Neural cell (in vitro differentiated cells): ENCODE measurements at regions not wholly inside any gene's neighbourhood (a gene's known extent, or its start where the extent isn't known, plus 50 kb on each side); places are given as distances from the start of the nearest gene placed in this dataset.

Experiments used
- H2AFZ ChIP-seq: fragments of 200-600, 300-800 bp; sonication (generic), shearing (Covaris generic); 2 replicates; pipeline ENCODE4 v1.6.0; 2014; ENCODE audit warnings: low read depth, mild to moderate bottlenecking, antibody characterized with exemption, low read length, moderate library complexity
- H3F3A ChIP-seq: fragments of 200-600 bp; shearing (Covaris generic); 2 replicates; pipeline ENCODE4 v1.6.1; 2016; ENCODE audit warnings: mild to moderate bottlenecking, moderate library complexity, mixed read lengths, antibody characterized with exemption, low read length; ENCODE audit not compliant: insufficient read depth, poor library complexity, severe bottlenecking
- H3K27ac ChIP-seq: fragments of 200-600, 300-800 bp; sonication (generic), shearing (Covaris generic); 2 replicates; pipeline ENCODE4 v1.5.1; 2014; ENCODE audit warnings: mild to moderate bottlenecking, low read length, moderate library complexity
- H3K27me3 ChIP-seq: fragments of 300-800, 200-600 bp; sonication (generic), shearing (Covaris generic); 2 replicates; pipeline ENCODE4 v1.6.0; 2014; ENCODE audit warnings: mild to moderate bottlenecking, low read depth, low read length, moderate library complexity; ENCODE audit not compliant: insufficient read depth
- H3K36me3 ChIP-seq: fragments of 300-800, 200-600 bp; sonication (generic), shearing (Covaris generic); 2 replicates; pipeline ENCODE4 v1.5.1; 2014; ENCODE audit warnings: mild to moderate bottlenecking, antibody characterized with exemption, low read length, moderate library complexity; ENCODE audit not compliant: insufficient read depth
- H3K4me2 ChIP-seq: fragments of 300-800, 200-600 bp; sonication (generic), shearing (Covaris generic); 2 replicates; pipeline ENCODE4 v1.6.0; 2014; ENCODE audit warnings: mild to moderate bottlenecking, low read length
- H3K4me3 ChIP-seq: fragments of 300-800, 200-600 bp; sonication (generic), shearing (Covaris generic); 2 replicates; pipeline ENCODE4 v1.5.1; 2014; ENCODE audit warnings: mild to moderate bottlenecking, low read length, moderate library complexity
- H3K79me2 ChIP-seq: fragments of 200-600 bp; shearing (Covaris generic); replicated peaks from 2 replicates; pipeline ENCODE4 v1.6.0; 2014; ENCODE audit warnings: mild to moderate bottlenecking, low read length, moderate library complexity; ENCODE audit not compliant: insufficient read depth
- H3K9ac ChIP-seq: fragments of 300-800, 200-600 bp; sonication (generic), shearing (Covaris generic); 2 replicates; pipeline ENCODE4 v1.6.1; 2016; ENCODE audit warnings: mild to moderate bottlenecking, low read length, mixed read lengths
- H3K9me2 ChIP-seq: fragments of 200-600 bp; shearing (Covaris generic); 2 replicates; pipeline ENCODE4 v1.6.1; 2016; ENCODE audit warnings: mild to moderate bottlenecking, low read length, mixed read lengths; ENCODE audit not compliant: insufficient read depth
- H3K9me3 ChIP-seq: fragments of 200-600, 300-800 bp; sonication (generic), shearing (Covaris generic); 2 replicates; pipeline ENCODE4 v1.6.1; 2016; ENCODE audit warnings: mild to moderate bottlenecking, mixed run types, low read length, moderate library complexity, mixed read lengths
- H4K20me1 ChIP-seq: fragments of 200-600 bp; shearing (Covaris generic); 2 replicates; pipeline ENCODE4 v1.6.1; 2016; ENCODE audit warnings: mild to moderate bottlenecking, mixed run types; ENCODE audit not compliant: insufficient read depth
- EZH2 ChIP-seq: fragments of 200-600, 300-800 bp; shearing (Covaris generic), sonication (generic); IDR thresholded peaks from 2 replicates; pipeline ENCODE4 v1.6.1; 2014; ENCODE audit warnings: antibody characterized with exemption, low read length, borderline replicate concordance, mild to moderate bottlenecking; ENCODE audit not compliant: insufficient read depth, poor library complexity, severe bottlenecking
- MXI1 ChIP-seq: fragments of 450-650 bp; conservative IDR thresholded peaks from 2 replicates; pipeline ENCODE4 v1.6.1; 2014; ENCODE audit warnings: antibody characterized with exemption, mild to moderate bottlenecking; ENCODE audit not compliant: poor library complexity, severe bottlenecking
- POLR2AphosphoS5 ChIP-seq: IDR thresholded peaks from 2 replicates; pipeline ENCODE4 v1.6.1; 2012
- RAD21 ChIP-seq: fragments of 450-650 bp; conservative IDR thresholded peaks from 2 replicates; pipeline ENCODE4 v1.6.1; 2014; ENCODE audit warnings: antibody characterized with exemption, mild to moderate bottlenecking, moderate library complexity
- SMC3 ChIP-seq: fragments of 450-650 bp; conservative IDR thresholded peaks from 2 replicates; pipeline ENCODE4 v1.6.1; 2014; ENCODE audit warnings: antibody characterized with exemption, mild to moderate bottlenecking, moderate library complexity; ENCODE audit not compliant: poor library complexity
- TAF1 ChIP-seq: IDR thresholded peaks from 2 replicates; pipeline ENCODE4 v1.6.1; 2012; ENCODE audit warnings: low read depth
- TF ChIP-seq, protein P1 (sequence below): fragments of 450-650 bp; IDR thresholded peaks from 2 replicates; pipeline ENCODE4 v1.5.1; 2014; ENCODE audit warnings: antibody characterized with exemption, mild to moderate bottlenecking, moderate library complexity; ENCODE audit not compliant: poor library complexity, severe bottlenecking
- TF ChIP-seq, protein P2 (sequence below): IDR thresholded peaks from 2 replicates; pipeline ENCODE4 v1.6.1; 2012; ENCODE audit warnings: borderline replicate concordance

DNA sequence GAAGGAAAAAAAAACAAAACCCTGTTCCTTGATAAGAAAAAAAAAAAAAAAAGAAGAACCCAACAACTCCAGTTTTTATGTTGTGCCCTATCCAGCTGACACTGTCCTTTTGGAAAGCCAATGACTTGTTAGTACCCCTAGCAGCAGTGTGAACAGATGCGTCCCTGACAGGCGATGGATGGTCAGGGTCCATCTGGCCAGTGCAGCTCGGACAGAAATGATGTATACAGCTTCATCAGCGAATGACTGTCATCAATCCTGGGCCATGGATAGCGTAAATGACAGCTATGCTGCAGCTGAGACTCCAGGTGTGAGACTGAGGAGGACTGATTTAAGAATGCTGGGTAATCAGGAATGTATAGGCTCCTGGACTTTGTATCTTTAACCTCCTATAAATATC, 318.8 kb upstream of the FIGN start:
- no peaks in the 10 kb centered on the region for H3F3A ChIP-seq
- no peak overlapping the region for H2AFZ ChIP-seq
- no peaks in the 10 kb centered on the region for H3K9me2 ChIP-seq
- H3K9me3 ChIP-seq: no peaks in the 10 kb centered on the region
- no peak overlapping the region for H3K27ac ChIP-seq
- H4K20me1 ChIP-seq: no peaks in the 10 kb centered on the region
- TF ChIP-seq MXI1 (no peak), RAD21 (no peak), SMC3 (no peak), EZH2 (no peak), TAF1 (no peak), POLR2AphosphoS5 (no peak)
- TF ChIP-seq, protein P1, sequence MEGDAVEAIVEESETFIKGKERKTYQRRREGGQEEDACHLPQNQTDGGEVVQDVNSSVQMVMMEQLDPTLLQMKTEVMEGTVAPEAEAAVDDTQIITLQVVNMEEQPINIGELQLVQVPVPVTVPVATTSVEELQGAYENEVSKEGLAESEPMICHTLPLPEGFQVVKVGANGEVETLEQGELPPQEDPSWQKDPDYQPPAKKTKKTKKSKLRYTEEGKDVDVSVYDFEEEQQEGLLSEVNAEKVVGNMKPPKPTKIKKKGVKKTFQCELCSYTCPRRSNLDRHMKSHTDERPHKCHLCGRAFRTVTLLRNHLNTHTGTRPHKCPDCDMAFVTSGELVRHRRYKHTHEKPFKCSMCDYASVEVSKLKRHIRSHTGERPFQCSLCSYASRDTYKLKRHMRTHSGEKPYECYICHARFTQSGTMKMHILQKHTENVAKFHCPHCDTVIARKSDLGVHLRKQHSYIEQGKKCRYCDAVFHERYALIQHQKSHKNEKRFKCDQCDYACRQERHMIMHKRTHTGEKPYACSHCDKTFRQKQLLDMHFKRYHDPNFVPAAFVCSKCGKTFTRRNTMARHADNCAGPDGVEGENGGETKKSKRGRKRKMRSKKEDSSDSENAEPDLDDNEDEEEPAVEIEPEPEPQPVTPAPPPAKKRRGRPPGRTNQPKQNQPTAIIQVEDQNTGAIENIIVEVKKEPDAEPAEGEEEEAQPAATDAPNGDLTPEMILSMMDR: no peak
- TF ChIP-seq, protein P2, sequence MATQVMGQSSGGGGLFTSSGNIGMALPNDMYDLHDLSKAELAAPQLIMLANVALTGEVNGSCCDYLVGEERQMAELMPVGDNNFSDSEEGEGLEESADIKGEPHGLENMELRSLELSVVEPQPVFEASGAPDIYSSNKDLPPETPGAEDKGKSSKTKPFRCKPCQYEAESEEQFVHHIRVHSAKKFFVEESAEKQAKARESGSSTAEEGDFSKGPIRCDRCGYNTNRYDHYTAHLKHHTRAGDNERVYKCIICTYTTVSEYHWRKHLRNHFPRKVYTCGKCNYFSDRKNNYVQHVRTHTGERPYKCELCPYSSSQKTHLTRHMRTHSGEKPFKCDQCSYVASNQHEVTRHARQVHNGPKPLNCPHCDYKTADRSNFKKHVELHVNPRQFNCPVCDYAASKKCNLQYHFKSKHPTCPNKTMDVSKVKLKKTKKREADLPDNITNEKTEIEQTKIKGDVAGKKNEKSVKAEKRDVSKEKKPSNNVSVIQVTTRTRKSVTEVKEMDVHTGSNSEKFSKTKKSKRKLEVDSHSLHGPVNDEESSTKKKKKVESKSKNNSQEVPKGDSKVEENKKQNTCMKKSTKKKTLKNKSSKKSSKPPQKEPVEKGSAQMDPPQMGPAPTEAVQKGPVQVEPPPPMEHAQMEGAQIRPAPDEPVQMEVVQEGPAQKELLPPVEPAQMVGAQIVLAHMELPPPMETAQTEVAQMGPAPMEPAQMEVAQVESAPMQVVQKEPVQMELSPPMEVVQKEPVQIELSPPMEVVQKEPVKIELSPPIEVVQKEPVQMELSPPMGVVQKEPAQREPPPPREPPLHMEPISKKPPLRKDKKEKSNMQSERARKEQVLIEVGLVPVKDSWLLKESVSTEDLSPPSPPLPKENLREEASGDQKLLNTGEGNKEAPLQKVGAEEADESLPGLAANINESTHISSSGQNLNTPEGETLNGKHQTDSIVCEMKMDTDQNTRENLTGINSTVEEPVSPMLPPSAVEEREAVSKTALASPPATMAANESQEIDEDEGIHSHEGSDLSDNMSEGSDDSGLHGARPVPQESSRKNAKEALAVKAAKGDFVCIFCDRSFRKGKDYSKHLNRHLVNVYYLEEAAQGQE: no peak
- no peaks in the 10 kb centered on the region for H3K79me2 ChIP-seq
- no peak overlapping the region for H3K4me2 ChIP-seq
- H3K36me3 ChIP-seq: no peaks in the 10 kb centered on the region
- no peaks in the 10 kb centered on the region for H3K27me3 ChIP-seq
- H3K9ac ChIP-seq: no peak overlapping the region
- H3K4me3 ChIP-seq: no peak overlapping the region

GRCh38 chr2:164053021-164053420, 317.2 kb upstream of the FIGN start:
- H3K9ac ChIP-seq: no peak overlapping the region
- no peaks in the 10 kb centered on the region for H4K20me1 ChIP-seq
- H3K4me2 ChIP-seq: no peak overlapping the region
- no peaks in the 10 kb centered on the region for H3K79me2 ChIP-seq
- no peak overlapping the region for H2AFZ ChIP-seq
- H3K27me3 ChIP-seq: no peaks in the 10 kb centered on the region
- H3K27ac ChIP-seq: no peak overlapping the region
- TF ChIP-seq MXI1 (no peak), EZH2 (no peak), POLR2AphosphoS5 (no peak), SMC3 (no peak)
- TF ChIP-seq, protein P1: no peak
- TF ChIP-seq, protein P2: no peak
- H3K4me3 ChIP-seq: no peak overlapping the region
- no peaks in the 10 kb centered on the region for H3F3A ChIP-seq
- no peaks in the 10 kb centered on the region for H3K9me2 ChIP-seq
- H3K36me3 ChIP-seq: no peaks in the 10 kb centered on the region
- H3K9me3 ChIP-seq: no peaks in the 10 kb centered on the region
